ENCODE measurements at regions not wholly inside any gene's neighbourhood (a gene's known extent, or its start where the extent isn't known, plus 50 kb on each side); places are given as distances from the start of the nearest gene placed in this dataset.

DNA sequence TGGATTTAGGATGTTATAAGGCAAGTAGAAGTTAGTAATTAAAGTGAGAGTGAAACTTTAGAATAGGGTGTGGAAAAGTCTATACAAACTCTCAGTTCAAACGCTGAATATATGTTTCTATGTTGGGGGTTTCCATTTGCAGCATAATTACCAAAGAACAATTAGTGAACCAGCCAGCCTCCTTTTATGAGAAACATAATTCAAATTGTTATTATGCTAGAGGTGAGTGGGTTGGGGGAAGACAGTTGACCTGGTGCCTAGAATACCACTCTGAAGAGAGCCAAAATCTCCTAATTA is 435.8 kb downstream of the MDFIC start:
- TF ChIP-seq ZFP3 (CRISPR knock-in tag; IDR thresholded peaks at IDR 0.05) = no peak
- no peak for TF ChIP-seq BACH2 (CRISPR knock-in tag; IDR thresholded peaks at IDR 0.05; ENCODE audit: borderline replicate concordance)
- no peak for TF ChIP-seq PATZ1 (CRISPR knock-in tag; IDR thresholded peaks at IDR 0.05; ENCODE audit: borderline replicate concordance)
- no peak for TF ChIP-seq TCF4 (CRISPR knock-in tag; IDR thresholded peaks at IDR 0.05; ENCODE audit: borderline replicate concordance)
- TF ChIP-seq CREB5 (CRISPR knock-in tag; IDR thresholded peaks at IDR 0.05; ENCODE audit: low read depth) = no peak
- no peak for TF ChIP-seq ZFP30 (CRISPR knock-in tag; IDR thresholded peaks at IDR 0.05)
- TF ChIP-seq CSDC2 (CRISPR knock-in tag; IDR thresholded peaks at IDR 0.05) = no peak
- no peak for TF ChIP-seq ZNF70 (CRISPR knock-in tag; IDR thresholded peaks at IDR 0.05)
- no peak for TF ChIP-seq ISL1 (CRISPR knock-in tag; IDR thresholded peaks at IDR 0.05)
- TF ChIP-seq ZC3H10 (CRISPR knock-in tag; IDR thresholded peaks at IDR 0.05) = no peak
- TF ChIP-seq OSR1 (CRISPR knock-in tag; IDR thresholded peaks at IDR 0.05) = no peak
- TF ChIP-seq RARB (CRISPR knock-in tag; IDR thresholded peaks at IDR 0.05) = no peak
- TF ChIP-seq ZNF565 (CRISPR knock-in tag; conservative IDR thresholded peaks at IDR 0.05; ENCODE audit: low read depth) = no peak

All from SK-N-SH treated with all-trans-retinoic acid at 6 μM for 48 hours (cell line).